ENCODE measurements at regions not wholly inside any gene's neighbourhood (a gene's known extent, or its start where the extent isn't known, plus 50 kb on each side); places are given as distances from the start of the nearest gene placed in this dataset.

DNA sequence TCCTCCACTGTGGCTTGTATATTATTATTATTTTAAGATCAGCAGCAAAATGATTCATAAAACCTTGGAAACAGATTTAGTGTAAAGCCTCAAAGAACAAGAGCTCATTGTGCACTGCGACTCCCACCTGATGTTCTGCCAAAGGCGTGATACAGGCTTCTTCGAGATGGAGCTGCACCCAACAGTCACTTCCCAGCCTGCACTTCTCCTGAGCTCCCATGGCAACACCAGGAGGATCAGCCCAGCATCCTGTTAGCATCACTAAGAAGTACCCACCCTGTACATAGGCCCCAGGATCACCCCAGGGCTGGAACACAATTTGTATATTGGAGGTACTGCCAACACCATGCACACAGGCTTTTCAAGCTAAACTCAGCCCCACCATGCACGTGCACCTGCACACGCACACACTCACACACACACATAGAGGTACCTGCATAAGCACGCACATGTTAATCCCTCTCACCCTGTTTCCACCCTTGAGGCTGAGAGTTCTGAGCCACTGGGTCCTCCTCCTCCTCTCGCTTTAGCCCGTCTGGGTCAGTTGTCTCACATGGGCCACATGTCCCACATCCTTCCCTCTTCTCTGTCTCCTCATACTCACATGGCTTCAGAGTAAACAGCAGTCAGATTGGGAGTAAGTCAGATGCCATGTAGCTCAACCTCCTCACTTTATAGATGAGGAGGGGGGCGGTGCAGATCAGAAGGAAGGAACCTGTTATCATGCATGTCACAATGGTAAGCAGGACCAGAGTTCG, 281.9 kb upstream of the POU3F1 start:
- POLR2A ChIA-PET: no interaction called here
- TF ChIP-seq, protein P1, sequence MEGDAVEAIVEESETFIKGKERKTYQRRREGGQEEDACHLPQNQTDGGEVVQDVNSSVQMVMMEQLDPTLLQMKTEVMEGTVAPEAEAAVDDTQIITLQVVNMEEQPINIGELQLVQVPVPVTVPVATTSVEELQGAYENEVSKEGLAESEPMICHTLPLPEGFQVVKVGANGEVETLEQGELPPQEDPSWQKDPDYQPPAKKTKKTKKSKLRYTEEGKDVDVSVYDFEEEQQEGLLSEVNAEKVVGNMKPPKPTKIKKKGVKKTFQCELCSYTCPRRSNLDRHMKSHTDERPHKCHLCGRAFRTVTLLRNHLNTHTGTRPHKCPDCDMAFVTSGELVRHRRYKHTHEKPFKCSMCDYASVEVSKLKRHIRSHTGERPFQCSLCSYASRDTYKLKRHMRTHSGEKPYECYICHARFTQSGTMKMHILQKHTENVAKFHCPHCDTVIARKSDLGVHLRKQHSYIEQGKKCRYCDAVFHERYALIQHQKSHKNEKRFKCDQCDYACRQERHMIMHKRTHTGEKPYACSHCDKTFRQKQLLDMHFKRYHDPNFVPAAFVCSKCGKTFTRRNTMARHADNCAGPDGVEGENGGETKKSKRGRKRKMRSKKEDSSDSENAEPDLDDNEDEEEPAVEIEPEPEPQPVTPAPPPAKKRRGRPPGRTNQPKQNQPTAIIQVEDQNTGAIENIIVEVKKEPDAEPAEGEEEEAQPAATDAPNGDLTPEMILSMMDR (IDR thresholded peaks at IDR 0.05; ENCODE audit: insufficient read depth, low read length, missing control alignments): no peak

DNA sequence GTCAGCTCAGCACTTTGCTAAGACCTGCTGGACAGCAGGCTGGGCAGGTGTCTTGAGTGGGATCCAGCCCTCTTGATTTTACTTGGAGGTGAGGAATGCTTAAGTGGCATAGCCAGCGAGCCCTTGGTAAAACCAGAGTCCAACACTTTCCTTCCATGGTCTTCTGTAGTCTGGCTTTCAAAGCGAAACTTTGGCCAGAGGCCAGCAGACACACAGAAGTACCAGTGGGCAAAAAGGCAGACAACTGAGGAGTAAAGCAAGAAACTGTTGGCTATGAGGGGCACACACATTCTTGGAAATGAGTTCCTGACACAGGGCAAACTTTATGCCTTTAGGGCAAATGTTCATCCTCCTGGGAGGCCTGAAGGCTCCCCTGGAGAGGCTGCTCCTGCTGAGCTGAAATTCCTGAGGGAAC, 281.0 kb upstream of the POU3F1 start:
- ChIA-PET CTCF (interaction anchor here (1.3 to 3.5 kb wide), 2 partner anchors 289 to 302 kb away, joined by 3 to 24 read pairs; no protein-coding TSS in a partner anchor), POLR2A (no interaction called here)
- TF ChIP-seq, protein P1 (IDR thresholded peaks at IDR 0.05; ENCODE audit: insufficient read depth, low read length, missing control alignments): no peak
- H3K4me3 ChIP-seq (ENCODE audit: low read depth, low read length): no peak overlapping the region
- no peak for DNase-seq (ENCODE audit: low read depth, low spot score)

More for the DNA sequence above, 281.9 kb upstream of the POU3F1 start:
- H3K4me3 ChIP-seq (ENCODE audit: low read depth, low read length): no peak overlapping the region
- CTCF ChIA-PET: interaction anchor here (1.3 to 3.5 kb wide), 2 partner anchors 290 to 302 kb away, joined by 3 to 24 read pairs; no protein-coding TSS in a partner anchor
- DNase-seq (ENCODE audit: low read depth, low spot score): no peak

DNA sequence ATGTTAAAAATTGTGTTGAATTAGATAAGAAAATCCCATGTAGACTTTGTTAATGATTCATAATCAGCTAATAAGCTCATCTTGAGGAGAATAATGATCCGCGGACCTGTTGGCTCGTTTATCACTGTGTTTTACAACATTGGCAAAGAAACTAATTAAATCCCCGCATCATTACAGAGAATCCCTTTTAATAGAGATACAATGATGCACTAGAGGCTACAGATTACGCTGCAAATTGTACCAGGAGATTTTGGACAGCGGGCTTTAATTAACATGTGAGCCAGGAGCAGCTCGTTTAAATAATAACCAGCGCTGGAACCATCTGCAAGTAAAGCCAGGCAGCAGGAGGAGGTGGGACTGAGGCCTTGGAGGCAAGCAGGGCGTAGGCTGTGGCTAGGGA, 280.3 kb upstream of the POU3F1 start:
- ChIA-PET CTCF (interaction anchor here (1.6 to 3.5 kb wide), 2 partner anchors 286 to 301 kb away, joined by 4 to 24 read pairs; no protein-coding TSS in a partner anchor), POLR2A (no interaction called here)
- no peak for DNase-seq (ENCODE audit: low read depth, low spot score)
- TF ChIP-seq, protein P1 (IDR thresholded peaks at IDR 0.05; ENCODE audit: insufficient read depth, low read length, missing control alignments): no peak
- no peak overlapping the region for H3K4me3 ChIP-seq (ENCODE audit: low read depth, low read length)

DNA sequence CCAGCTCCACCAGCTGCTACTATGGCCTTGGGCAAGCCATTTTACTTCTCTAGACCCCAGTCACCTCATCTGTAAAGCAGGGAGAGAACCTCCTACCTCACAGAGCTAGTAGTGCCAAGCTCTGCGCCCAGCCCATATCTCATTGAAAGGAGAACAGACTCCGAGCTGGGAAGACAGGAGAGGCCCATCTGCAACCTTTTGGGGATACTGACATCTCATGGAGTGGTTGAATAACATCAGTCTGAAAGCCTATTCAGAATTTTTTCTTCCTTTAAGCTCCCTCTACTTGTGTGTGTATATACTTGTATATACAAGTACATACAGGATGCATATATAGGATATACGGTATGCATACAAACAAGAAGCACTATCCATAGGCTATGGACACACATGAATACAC, 279.5 kb upstream of the POU3F1 start:
- ChIA-PET CTCF (interaction anchor here (1.6 to 3.5 kb wide), 2 partner anchors 286 to 300 kb away, joined by 4 to 24 read pairs; no protein-coding TSS in a partner anchor), POLR2A (no interaction called here)
- DNase-seq (ENCODE audit: low read depth, low spot score): no peak
- H3K4me3 ChIP-seq (ENCODE audit: low read depth, low read length): no peak overlapping the region
- TF ChIP-seq, protein P1 (IDR thresholded peaks at IDR 0.05; ENCODE audit: insufficient read depth, low read length, missing control alignments): no peak

DNA sequence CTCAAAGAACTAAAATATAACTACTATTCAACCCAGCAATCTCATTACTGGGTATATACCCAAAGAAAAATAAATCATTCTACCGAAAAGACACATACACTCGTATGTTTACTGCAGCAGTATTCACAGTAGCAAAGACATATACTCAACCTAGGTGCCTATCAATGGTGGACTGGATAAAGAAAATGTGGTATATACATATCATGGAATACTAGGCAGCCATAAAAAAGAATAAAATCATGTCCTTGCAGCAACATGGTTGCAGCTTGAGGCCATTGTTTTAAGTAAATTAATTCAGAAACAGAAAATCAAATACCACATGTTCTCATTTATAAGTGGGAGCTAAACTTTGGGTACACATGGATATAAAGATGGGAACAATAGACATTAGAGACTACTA, 266.2 kb upstream of the POU3F1 start:
- ChIA-PET POLR2A (no interaction called here), CTCF (interaction anchor here (1.3 kb wide), 1 partner anchor 9 kb away, joined by 5 read pairs; no protein-coding TSS in a partner anchor)
- TF ChIP-seq, protein P1 (IDR thresholded peaks at IDR 0.05; ENCODE audit: insufficient read depth, low read length, missing control alignments): no peak
- DNase-seq (ENCODE audit: low read depth, low spot score): no peak
- no peak overlapping the region for H3K4me3 ChIP-seq (ENCODE audit: low read depth, low read length)

DNA sequence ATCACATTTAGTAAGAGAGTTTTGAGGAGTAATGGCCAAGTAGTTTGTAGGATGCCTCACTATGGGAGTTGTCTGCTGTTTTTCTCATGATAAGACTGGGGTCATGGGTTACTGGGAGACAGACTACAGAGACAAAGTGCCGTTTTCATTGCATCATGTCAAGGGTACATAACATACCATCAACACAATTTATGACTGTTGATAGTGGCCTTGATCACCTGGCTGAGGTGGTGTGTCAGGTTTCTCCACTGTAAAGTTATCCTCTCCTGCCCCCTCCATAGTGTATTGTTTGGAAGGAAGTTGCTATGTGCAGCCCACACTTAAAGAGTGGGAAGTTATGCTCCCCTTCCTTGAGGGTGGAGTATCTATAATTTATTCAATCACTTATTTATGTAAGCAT, 263.5 kb upstream of the POU3F1 start:
- CTCF ChIA-PET: no interaction called here
- H3K4me3 ChIP-seq (ENCODE audit: low read depth, low read length): no peak overlapping the region
- no peak for DNase-seq (ENCODE audit: low read depth, low spot score)
- TF ChIP-seq, protein P1 (IDR thresholded peaks at IDR 0.05; ENCODE audit: insufficient read depth, low read length, missing control alignments): no peak
- POLR2A ChIA-PET: no interaction called here
